ENCODE measurements at regions not wholly inside any gene's neighbourhood (a gene's known extent, or its start where the extent isn't known, plus 50 kb on each side); places are given as distances from the start of the nearest gene placed in this dataset.

GRCh38 chr7:66864294-66864693 lies 56.7 kb upstream of the TMEM248 start:
- H3K36me3 ChIP-seq (ENCODE audit: control insufficient read depth, insufficient read depth, low read length): peaks cover 6% of the 10 kb centered on the region
- H3K4me3 ChIP-seq (ENCODE audit: low read length): no peak overlapping the region
- no peak overlapping the region for H3K27ac Mint-ChIP-seq
- H3K9ac ChIP-seq (ENCODE audit: extremely low read depth, low read length, poor library complexity, severe bottlenecking): no peak overlapping the region
- H3K27me3 ChIP-seq (ENCODE audit: control insufficient read depth, insufficient read depth, low read length, poor library complexity, severe bottlenecking): no peaks in the 10 kb centered on the region
- no peaks in the 10 kb centered on the region for H3K27me3 Mint-ChIP-seq (ENCODE audit: insufficient read depth)
- H3K27ac ChIP-seq (ENCODE audit: low read depth, low read length): no peak overlapping the region
- TF ChIP-seq CTCF (conservative IDR thresholded peaks at IDR 0.05): no peak
- H3K4me1 Mint-ChIP-seq: peaks cover 37% of the 10 kb centered on the region
- no peak for DNase-seq
- peaks cover 6% of the 10 kb centered on the region for H3K36me3 Mint-ChIP-seq (ENCODE audit: low read depth)
- no peaks in the 10 kb centered on the region for H3K9me3 ChIP-seq (ENCODE audit: control insufficient read depth, low read length)
- H3K9me3 Mint-ChIP-seq: no peaks in the 10 kb centered on the region
- WGBS, 2 experiments (ENCODE audit: insufficient coverage in 1 of 2, insufficient read length in 1 of 2): 93 to 100% methylated on average over 4 to 5 of the region's 5 CpGs
- no peak overlapping the region for H3K4me3 Mint-ChIP-seq
- H3K4me1 ChIP-seq (ENCODE audit: control insufficient read depth, insufficient read depth, low read length): no peaks in the 10 kb centered on the region

DNA sequence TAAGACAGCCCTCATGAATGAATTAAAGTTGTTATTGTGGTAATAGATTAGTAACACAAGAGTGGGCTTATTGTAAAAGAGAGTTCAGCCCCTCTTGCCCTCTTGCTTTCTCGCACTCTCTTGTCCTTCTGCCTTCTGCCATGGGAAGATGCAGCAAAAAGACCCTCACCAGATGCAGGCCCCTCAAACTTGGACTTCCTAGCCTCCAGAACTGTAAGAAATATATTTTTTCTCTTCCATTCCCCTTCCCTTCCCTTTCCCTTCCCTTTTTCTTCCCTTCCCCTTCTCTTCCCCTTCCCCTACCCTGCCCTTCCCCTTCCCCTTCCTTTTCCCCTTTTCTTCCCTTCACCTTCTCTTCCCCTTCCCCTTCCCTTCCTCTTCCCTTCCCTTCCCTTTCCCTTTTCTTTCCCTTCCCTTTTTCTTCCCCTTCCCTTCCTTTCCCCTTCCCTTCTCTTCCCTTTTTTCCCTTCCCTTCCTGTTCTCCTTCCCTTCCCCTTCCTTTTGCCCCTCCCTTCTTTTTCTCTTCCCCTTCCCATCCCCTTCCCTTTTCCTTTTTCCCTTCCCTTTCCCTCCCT lies 55.6 kb upstream of the TMEM248 start:
- no peak overlapping the region for H3K4me3 Mint-ChIP-seq
- H3K9ac ChIP-seq (ENCODE audit: extremely low read depth, low read length, poor library complexity, severe bottlenecking): no peak overlapping the region
- no peak overlapping the region for H3K27ac Mint-ChIP-seq
- H3K36me3 Mint-ChIP-seq (ENCODE audit: low read depth): peaks cover 4% of the 10 kb centered on the region
- H3K4me1 Mint-ChIP-seq: peaks cover 40% of the 10 kb centered on the region
- H3K4me1 ChIP-seq (ENCODE audit: control insufficient read depth, insufficient read depth, low read length): no peaks in the 10 kb centered on the region
- 97 to 100% methylated on average over 1 of the region's 1 CpG for WGBS, 2 experiments (ENCODE audit: insufficient coverage in 1 of 2, insufficient read length in 1 of 2)
- no peak overlapping the region for H3K27ac ChIP-seq (ENCODE audit: low read depth, low read length)
- no peaks in the 10 kb centered on the region for H3K9me3 ChIP-seq (ENCODE audit: control insufficient read depth, low read length)
- no peaks in the 10 kb centered on the region for H3K9me3 Mint-ChIP-seq
- H3K27me3 ChIP-seq (ENCODE audit: control insufficient read depth, insufficient read depth, low read length, poor library complexity, severe bottlenecking): no peaks in the 10 kb centered on the region
- no peak for DNase-seq
- peaks cover 4% of the 10 kb centered on the region for H3K36me3 ChIP-seq (ENCODE audit: control insufficient read depth, insufficient read depth, low read length)
- H3K4me3 ChIP-seq (ENCODE audit: low read length): no peak overlapping the region
- no peaks in the 10 kb centered on the region for H3K27me3 Mint-ChIP-seq (ENCODE audit: insufficient read depth)
- no peak for TF ChIP-seq CTCF (conservative IDR thresholded peaks at IDR 0.05)

GRCh38 chr7:66867198-66867790 lies 53.7 kb upstream of the TMEM248 start:
- Histone ChIP-seq H3K9me3 (ENCODE audit: control insufficient read depth, low read length) (no peaks in the 10 kb centered on the region), H3K36me3 (ENCODE audit: control insufficient read depth, insufficient read depth, low read length) (peaks cover 4% of the 10 kb centered on the region), H3K4me3 (ENCODE audit: low read length) (no peak overlapping the region), H3K4me1 (ENCODE audit: control insufficient read depth, insufficient read depth, low read length) (no peaks in the 10 kb centered on the region), H3K27ac (ENCODE audit: low read depth, low read length) (no peak overlapping the region), H3K9ac (ENCODE audit: extremely low read depth, low read length, poor library complexity, severe bottlenecking) (no peak overlapping the region), H3K27me3 (ENCODE audit: control insufficient read depth, insufficient read depth, low read length, poor library complexity, severe bottlenecking) (no peaks in the 10 kb centered on the region)
- Mint-ChIP-seq H3K27ac (peak overlapping the region; percentile 50), H3K27me3 (ENCODE audit: insufficient read depth) (no peaks in the 10 kb centered on the region), H3K36me3 (ENCODE audit: low read depth) (peaks cover 12% of the 10 kb centered on the region), H3K4me1 (peaks cover 40% of the 10 kb centered on the region), H3K4me3 (no peak overlapping the region), H3K9me3 (no peaks in the 10 kb centered on the region)
- no peak for TF ChIP-seq CTCF (conservative IDR thresholded peaks at IDR 0.05)
- peak; percentile 59 for DNase-seq

Measured in endodermal cell (in vitro differentiated cells).